Stomach (tissue), 8 donors: ENCODE measurements at regions not wholly inside any gene's neighbourhood (a gene's known extent, or its start where the extent isn't known, plus 50 kb on each side); places are given as distances from the start of the nearest gene placed in this dataset.

Source experiments
- DNase-seq, 2 donors: peaks; one replicate each; pipeline versions ENCODE4 v3.0.0 to v3.0.0-alpha.2; 2013 to 2019
- H3K27ac ChIP-seq, 5 donors: fragments of 200-600 bp in 4 of 5; sonication (generic) in 4 of 5; one replicate each; pipeline ENCODE4 v1.5.1; 2013 to 2019; ENCODE audit warnings: mild to moderate bottlenecking in 1 of 5, moderate library complexity in 1 of 5
- H3K27me3 ChIP-seq, 3 donors: fragments of 200-600 bp; sonication (generic); one replicate each; pipeline ENCODE4 v1.5.1; 2017 to 2019; ENCODE audit warnings: mixed run types in 1 of 3
- H3K36me3 ChIP-seq, 4 donors: fragments of 200-600 bp; sonication (generic); 1 replicate in 3 of 4; 2 replicates in 1 of 4; pipeline ENCODE4 v1.5.1; 2016 to 2019
- H3K4me1 ChIP-seq, 4 donors: fragments of 200-600 bp; sonication (generic); one replicate each; pipeline ENCODE4 v1.5.1; 2016 to 2019
- H3K4me3 ChIP-seq, 4 donors: fragments of 200-600 bp; sonication (generic) in 3 of 4; one replicate each; pipeline ENCODE4 v1.5.1; 2016 to 2019; ENCODE audit warnings: mild to moderate bottlenecking in 1 of 4
- H3K9me3 ChIP-seq, 4 donors: fragments of 200-600 bp; sonication (generic); one replicate each; pipeline ENCODE4 v1.5.1; 2016 to 2019
- CTCF ChIP-seq, 7 experiments: fragments of 450-650 bp in 4 of 7; fragments of 200-600 bp in 3 of 7; sonication (generic) in 3 of 7; IDR thresholded peaks; one replicate each; pipeline ENCODE4 v1.5.1; 2016 to 2019; ENCODE audit warnings: antibody characterized with exemption in 7 of 7, control low read depth in 2 of 7, mild to moderate bottlenecking in 1 of 7
- EP300 ChIP-seq: sonication (generic); formaldehyde crosslinking; IDR thresholded peaks from one replicate; pipeline ENCODE4 v1.6.1; 2017; ENCODE audit warnings: antibody characterized with exemption
- POLR2A ChIP-seq, 4 donors: fragments of 450-650 bp; IDR thresholded peaks; one replicate each; pipeline ENCODE4 v1.6.1; 2016; ENCODE audit warnings: antibody characterized with exemption in 4 of 4, control low read depth in 2 of 4, mild to moderate bottlenecking in 1 of 4, moderate library complexity in 1 of 4
- POLR2AphosphoS5 ChIP-seq, 3 donors: sonication (generic); formaldehyde crosslinking; IDR thresholded peaks; one replicate each; pipeline ENCODE4 v1.6.1; 2016; ENCODE audit warnings: antibody characterized with exemption in 3 of 3
- WGBS, 5 donors: extraction: QIAGEN DNeasy Blood & Tissue Kit in 3 of 5; methylation state at CpG; one replicate each; pipeline versions ENCODE4 v1.1.5 to v1.1.7; 2013 to 2018; 5-methylcytosine and 5-hydroxymethylcytosine counted together
- intact Hi-C: fragments of 100-400 bp; cut with DNase I; formaldehyde crosslinking; loops from one replicate; pipeline ENCODE4 v1.15.1; 2023; ENCODE audit warnings: low total_unique reads
- donor health status: healthy with polysubstance abuse.
- donor health status: Bipolar disorder and iron deficiency.
- donor health status: healthy.

DNA sequence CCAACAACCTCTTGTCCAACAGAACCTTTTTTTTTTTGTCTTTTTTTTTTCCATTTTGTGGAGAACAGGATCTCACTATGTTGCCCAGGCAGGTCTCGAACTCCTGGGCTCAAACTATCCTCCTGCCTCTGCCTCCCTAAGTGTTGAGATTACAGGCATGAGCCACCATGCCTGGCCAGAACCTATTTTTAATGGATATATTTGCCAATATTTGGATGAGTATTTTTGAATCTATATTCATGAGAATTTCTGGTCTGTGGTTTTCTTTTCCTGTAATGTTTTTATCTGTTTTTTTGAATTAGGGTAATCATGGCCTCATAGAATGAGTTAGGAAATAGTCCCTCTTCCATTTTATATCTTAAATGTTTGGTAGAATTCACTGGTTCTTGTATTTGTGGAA lies 70.4 kb upstream of the RET start:
- H3K27ac ChIP-seq, result no peak overlapping the region
- DNase-seq, result no peak
- H3K4me1 ChIP-seq, result no peaks in the 10 kb centered on the region
- H3K4me3 ChIP-seq, result no peak overlapping the region
- H3K9me3 ChIP-seq, result peaks cover 0 to 8% (median 0%) of the 10 kb centered on the region in 4 donors
- intact Hi-C loops, result no loop called here
- no peak for TF ChIP-seq POLR2AphosphoS5 (IDR thresholded peaks at IDR 0.05)
- no peak for TF ChIP-seq POLR2A (IDR thresholded peaks at IDR 0.05)
- WGBS, 5 donors, result 67 to 81% (median 71%) methylated on average over 1 of the region's 1 CpG
- no peaks in the 10 kb centered on the region for H3K27me3 ChIP-seq
- H3K36me3 ChIP-seq, result no peaks in the 10 kb centered on the region

DNA sequence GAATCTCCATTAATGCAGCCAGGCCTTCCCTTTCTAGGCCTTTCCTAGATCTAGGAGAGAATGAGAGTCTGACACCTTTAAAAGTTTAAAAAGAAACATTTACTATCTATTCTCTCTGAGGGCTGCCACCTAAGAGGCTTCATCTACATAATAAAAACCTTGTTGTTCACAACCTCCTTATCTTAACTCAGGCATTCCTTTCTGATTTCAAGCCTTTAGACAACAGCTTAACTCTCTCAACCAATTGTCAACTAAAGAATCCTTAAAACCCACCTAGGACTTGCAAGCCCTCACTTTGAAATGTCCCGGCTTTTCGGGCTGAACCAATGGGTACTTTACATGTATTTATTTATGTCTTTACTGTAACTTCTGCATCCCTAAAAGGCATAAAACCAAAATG lies 64.3 kb upstream of the RET start:
- intact Hi-C loops, result no loop called here
- DNase-seq, result no peak
- Histone ChIP-seq H3K4me1 (no peaks in the 10 kb centered on the region), H3K27ac (no peak overlapping the region), H3K36me3 (no peaks in the 10 kb centered on the region), H3K9me3 (peaks cover 0 to 8% (median 0%) of the 10 kb centered on the region in 4 donors), H3K4me3 (no peak overlapping the region), H3K27me3 (no peaks in the 10 kb centered on the region)
- 75 to 85% (median 80%) methylated on average over 2 of the region's 2 CpGs for WGBS, 5 donors
- no peak for TF ChIP-seq POLR2AphosphoS5 (IDR thresholded peaks at IDR 0.05)
- no peak for TF ChIP-seq POLR2A (IDR thresholded peaks at IDR 0.05)
- no peak for TF ChIP-seq CTCF (IDR thresholded peaks at IDR 0.05)
- no peak for TF ChIP-seq EP300

- 81 to 94% (median 91%) methylated on average over 1 of the region's 1 CpG for WGBS, 5 donors
Observed at GRCh38 chr10:43013065-43013464, 63.8 kb upstream of the RET start.

DNA sequence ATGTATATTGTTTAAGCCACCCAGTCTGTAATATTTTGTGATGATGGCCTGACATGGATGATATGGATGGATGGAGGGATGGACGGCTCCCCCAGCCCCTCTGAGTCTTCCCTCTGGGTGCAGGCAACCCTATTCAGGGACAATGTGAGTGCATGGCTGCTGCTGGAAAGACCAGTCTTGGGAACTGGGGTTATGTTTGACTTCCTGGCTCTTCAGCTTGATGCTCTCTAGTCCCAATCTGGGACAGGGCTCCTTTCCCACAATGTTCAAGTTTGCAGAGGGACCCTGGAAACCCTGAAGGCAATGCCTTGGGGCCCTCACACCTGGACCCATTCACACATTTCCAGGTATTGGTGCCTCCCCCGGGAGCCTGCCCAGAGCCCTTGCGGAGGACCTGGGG lies 52.3 kb upstream of the RET start:
- Histone ChIP-seq H3K27ac (no peak overlapping the region), H3K27me3 (peaks cover 0 to 31% (median 0%) of the 10 kb centered on the region in 3 donors), H3K9me3 (no peaks in the 10 kb centered on the region), H3K4me1 (peaks cover 0 to 10% (median 9%) of the 10 kb centered on the region in 4 donors), H3K36me3 (no peaks in the 10 kb centered on the region), H3K4me3 (no peak overlapping the region)
- TF ChIP-seq POLR2AphosphoS5 (IDR thresholded peaks at IDR 0.05), result no peak
- no peak for TF ChIP-seq EP300
- no peak for TF ChIP-seq POLR2A (IDR thresholded peaks at IDR 0.05)
- TF ChIP-seq CTCF (IDR thresholded peaks at IDR 0.05), result no peak
- no peak for DNase-seq
- 79 to 93% (median 85%) methylated on average over 3 of the region's 3 CpGs for WGBS, 5 donors
- intact Hi-C loops, result no loop called here

More at GRCh38 chr10:43013065-43013464, 63.8 kb upstream of the RET start:
- no peaks in the 10 kb centered on the region for H3K27me3 ChIP-seq
- H3K27ac ChIP-seq, result no peak overlapping the region
- H3K4me1 ChIP-seq, result no peaks in the 10 kb centered on the region
- no peaks in the 10 kb centered on the region for H3K36me3 ChIP-seq
- TF ChIP-seq EP300 (no peak), CTCF (IDR thresholded peaks at IDR 0.05) (no peak)
- peaks cover 0 to 8% (median 0%) of the 10 kb centered on the region in 4 donors for H3K9me3 ChIP-seq
- intact Hi-C loops, result no loop called here
- no peak overlapping the region for H3K4me3 ChIP-seq
- DNase-seq, result no peak

GRCh38 chr10:43024942-43025700 lies 51.7 kb upstream of the RET start:
- peaks cover 0 to 31% (median 0%) of the 10 kb centered on the region in 3 donors for H3K27me3 ChIP-seq
- intact Hi-C loops, result no loop called here
- TF ChIP-seq POLR2A (IDR thresholded peaks at IDR 0.05) (no peak), CTCF (IDR thresholded peaks at IDR 0.05) (no peak), POLR2AphosphoS5 (IDR thresholded peaks at IDR 0.05) (no peak), EP300 (no peak)
- 59 to 80% (median 72%) methylated on average over 7 to 11 of the region's 11 CpGs for WGBS, 5 donors
- no peak for DNase-seq
- H3K9me3 ChIP-seq, result no peaks in the 10 kb centered on the region
- no peak overlapping the region for H3K4me3 ChIP-seq
- H3K36me3 ChIP-seq, result no peaks in the 10 kb centered on the region
- peaks cover 0 to 10% (median 9%) of the 10 kb centered on the region in 4 donors for H3K4me1 ChIP-seq
- H3K27ac ChIP-seq, result no peak overlapping the region
